OCI-LY1 (cell line): ENCODE measurements at regions not wholly inside any gene's neighbourhood (a gene's known extent, or its start where the extent isn't known, plus 50 kb on each side); places are given as distances from the start of the nearest gene placed in this dataset.

ENCODE experiments used
- H2AFZ ChIP-seq: fragments of 200-600 bp; sonication (generic), shearing (Covaris generic); 2 replicates; pipeline ENCODE4 v1.6.0; 2014; ENCODE audit warnings: antibody characterized with exemption, mild to moderate bottlenecking, low read length
- H3F3A ChIP-seq: fragments of 200-600 bp; sonication (generic), shearing (Covaris generic); 2 replicates; pipeline ENCODE4 v1.6.0; 2014; ENCODE audit warnings: mild to moderate bottlenecking, antibody characterized with exemption, low read length, moderate library complexity; ENCODE audit not compliant: insufficient read depth
- H3K27ac ChIP-seq: fragments of 200-600 bp; sonication (generic); 2 replicates; pipeline ENCODE4 v1.5.1; 2014; ENCODE audit warnings: low read length, mixed run types, mild to moderate bottlenecking, low read depth; ENCODE audit not compliant: poor library complexity, severe bottlenecking
- H3K27me3 ChIP-seq: fragments of 200-600 bp; sonication (generic); 2 replicates; pipeline ENCODE4 v1.6.0; 2014; ENCODE audit warnings: antibody characterized with exemption, mild to moderate bottlenecking, low read length, moderate library complexity; ENCODE audit not compliant: insufficient read depth
- H3K36me3 ChIP-seq: fragments of 200-600 bp; sonication (generic); 2 replicates; pipeline ENCODE4 v1.6.1; 2014; ENCODE audit warnings: mild to moderate bottlenecking, antibody characterized with exemption, low read length, moderate library complexity, mixed read lengths; ENCODE audit not compliant: insufficient read depth
- H3K4me1 ChIP-seq: fragments of 200-600 bp; sonication (generic); 2 replicates; pipeline ENCODE4 v1.5.1; 2014; ENCODE audit warnings: mild to moderate bottlenecking, low read length, moderate library complexity; ENCODE audit not compliant: insufficient read depth, severe bottlenecking
- H3K4me2 ChIP-seq: fragments of 200-600 bp; sonication (generic), shearing (Covaris generic); 2 replicates; pipeline ENCODE4 v1.6.1; 2014; ENCODE audit warnings: low read length
- H3K4me3 ChIP-seq: fragments of 200-600 bp; sonication (generic); 2 replicates; pipeline ENCODE4 v1.5.1; 2014; ENCODE audit warnings: low read length, low read depth, mild to moderate bottlenecking, mixed read lengths; ENCODE audit not compliant: poor library complexity, severe bottlenecking
- H3K79me2 ChIP-seq: fragments of 200-600 bp; shearing (Covaris generic); 2 replicates; pipeline ENCODE4 v1.6.1; 2016; ENCODE audit warnings: mixed run types, low read length, mixed read lengths; ENCODE audit not compliant: insufficient read depth
- H3K9ac ChIP-seq: fragments of 200-600 bp; sonication (generic), shearing (Covaris generic); 2 replicates; pipeline ENCODE4 v1.6.1; 2014; ENCODE audit warnings: mild to moderate bottlenecking, low read length, mixed read lengths
- H3K9me2 ChIP-seq: fragments of 200-600 bp; sonication (generic), shearing (Covaris generic); 2 replicates; pipeline ENCODE4 v1.6.1; 2014; ENCODE audit warnings: low read depth, mild to moderate bottlenecking, low read length, mixed read lengths
- H3K9me3 ChIP-seq: fragments of 200-600 bp; shearing (Covaris generic); 2 replicates; pipeline ENCODE4 v1.6.1; 2014; ENCODE audit warnings: low read length, mixed read lengths
- H4K20me1 ChIP-seq: fragments of 200-600 bp; sonication (generic), shearing (Covaris generic); 2 replicates; pipeline ENCODE4 v1.6.0; 2016; ENCODE audit warnings: mild to moderate bottlenecking, low read length; ENCODE audit not compliant: insufficient read depth
- CTCF ChIP-seq: fragments of 200-600 bp; sonication (generic), shearing (Covaris generic); IDR thresholded peaks from 2 replicates; pipeline ENCODE4 v1.5.1; 2017; ENCODE audit warnings: mild to moderate bottlenecking, antibody characterized with exemption, low read length, moderate library complexity, mixed read lengths
- EZH2 ChIP-seq: fragments of 200-600 bp; sonication (generic), shearing (Covaris generic); IDR thresholded peaks from 2 replicates; pipeline ENCODE4 v1.8.0; 2017; ENCODE audit warnings: borderline replicate concordance, mixed run types, mild to moderate bottlenecking, antibody characterized with exemption, low read length, moderate library complexity, mixed read lengths

- H4K20me1 ChIP-seq: no peaks in the 10 kb centered on the region
- H3F3A ChIP-seq: no peaks in the 10 kb centered on the region
- H3K79me2 ChIP-seq: no peaks in the 10 kb centered on the region
- no peak overlapping the region for H2AFZ ChIP-seq
- no peaks in the 10 kb centered on the region for H3K36me3 ChIP-seq
- no peak overlapping the region for H3K4me2 ChIP-seq
- H3K9me3 ChIP-seq: no peaks in the 10 kb centered on the region
- H3K4me1 ChIP-seq: no peaks in the 10 kb centered on the region
- H3K9ac ChIP-seq: no peak overlapping the region
- no peak overlapping the region for H3K4me3 ChIP-seq
- 0 out of 2 replicates have a peak, but pooled peaks cover 4% of the 10 kb centered on the region for H3K27me3 ChIP-seq
- no peaks in the 10 kb centered on the region for H3K9me2 ChIP-seq
- TF ChIP-seq EZH2: no peak
- no peak for TF ChIP-seq CTCF
- H3K27ac ChIP-seq: no peak overlapping the region
Observed at GRCh38 chr2:94970353-94970752, 55.2 kb upstream of the MAL start.
